Mesenchymal stem cell (in vitro differentiated cells and primary cell): ENCODE measurements at regions not wholly inside any gene's neighbourhood (a gene's known extent, or its start where the extent isn't known, plus 50 kb on each side); places are given as distances from the start of the nearest gene placed in this dataset.

Source experiments
- DNase-seq: peaks from one replicate; pipeline ENCODE4 v3.0.0-alpha.2; 2013
- H2AFZ ChIP-seq: one replicate; pipeline ENCODE4 v1.6.1; 2013; ENCODE audit warnings: low read depth, mild to moderate bottlenecking, control low read depth, inconsistent platforms, low read length, moderate library complexity
- H2AK5ac ChIP-seq: 2 replicates; pipeline ENCODE4 v1.6.1; 2013; ENCODE audit warnings: low read length, moderate library complexity, mild to moderate bottlenecking, inconsistent platforms; ENCODE audit not compliant: severe bottlenecking
- H2BK120ac ChIP-seq: one replicate; pipeline ENCODE4 v1.6.1; 2013; ENCODE audit warnings: low read depth, mild to moderate bottlenecking, inconsistent platforms, low read length, moderate library complexity
- H2BK12ac ChIP-seq, 2 experiments: one replicate each; pipeline ENCODE4 v1.6.1; 2013; ENCODE audit warnings: inconsistent platforms in 2 of 2, low read length in 2 of 2, mild to moderate bottlenecking in 2 of 2, moderate library complexity in 2 of 2, control low read depth in 1 of 2
- H2BK15ac ChIP-seq: one replicate; pipeline ENCODE4 v1.6.1; 2013; ENCODE audit warnings: mild to moderate bottlenecking, low read depth, inconsistent platforms; ENCODE audit not compliant: poor library complexity, severe bottlenecking
- H2BK5ac ChIP-seq: 2 replicates; pipeline ENCODE4 v1.6.1; 2013; ENCODE audit warnings: low read depth, mild to moderate bottlenecking, low read length, control low read depth, inconsistent platforms; ENCODE audit not compliant: poor library complexity, severe bottlenecking
- H3K14ac ChIP-seq, 2 experiments: one replicate each; pipeline ENCODE4 v1.6.1; 2013; ENCODE audit warnings: inconsistent platforms in 2 of 2, low read length in 2 of 2, control low read depth in 1 of 2, mild to moderate bottlenecking in 1 of 2, moderate library complexity in 1 of 2
- H3K18ac ChIP-seq, 2 experiments: one replicate each; pipeline ENCODE4 v1.6.1; 2013; ENCODE audit warnings: inconsistent platforms in 2 of 2, low read length in 2 of 2, control low read depth in 1 of 2, low read depth in 1 of 2, mild to moderate bottlenecking in 1 of 2
- H3K23ac ChIP-seq, 2 experiments: one replicate each; pipeline ENCODE4 v1.6.1; 2013; ENCODE audit warnings: inconsistent platforms in 2 of 2, low read length in 2 of 2, mild to moderate bottlenecking in 2 of 2, moderate library complexity in 2 of 2, control low read depth in 1 of 2
- H3K27ac ChIP-seq: 2 replicates; pipeline ENCODE4 v1.5.1; 2013; ENCODE audit warnings: mild to moderate bottlenecking, moderate library complexity, low read length, control low read depth, inconsistent platforms; ENCODE audit not compliant: poor library complexity, severe bottlenecking
- H3K27me3 ChIP-seq, 2 experiments: 2 replicates each; pipeline versions ENCODE4 v1.6.1 to v1.7.0; 2013; ENCODE audit warnings: low read length in 2 of 2, mild to moderate bottlenecking in 2 of 2, moderate library complexity in 2 of 2, control low read depth in 1 of 2, inconsistent platforms in 1 of 2; ENCODE audit not compliant: control insufficient read depth in 1 of 2, insufficient read depth in 1 of 2
- H3K36me3 ChIP-seq, 2 experiments: 2 replicates each; pipeline versions ENCODE4 v1.6.1 to v1.7.0; 2013; ENCODE audit warnings: low read length in 2 of 2, control low read depth in 1 of 2, inconsistent platforms in 1 of 2, low read depth in 1 of 2, mild to moderate bottlenecking in 1 of 2; ENCODE audit not compliant: insufficient read depth in 2 of 2, control insufficient read depth in 1 of 2
- H3K4ac ChIP-seq, 2 experiments: one replicate each; pipeline ENCODE4 v1.6.1; 2013; ENCODE audit warnings: inconsistent platforms in 2 of 2, low read length in 2 of 2, mild to moderate bottlenecking in 2 of 2, moderate library complexity in 2 of 2, control low read depth in 1 of 2, low read depth in 1 of 2
- H3K4me1 ChIP-seq: 2 replicates; pipeline ENCODE4 v1.6.1; 2013; ENCODE audit warnings: low read depth, low read length, control low read depth; ENCODE audit not compliant: control insufficient read depth, insufficient read depth
- H3K4me2 ChIP-seq: 2 replicates; pipeline ENCODE4 v1.6.1; 2013; ENCODE audit warnings: low read length, mild to moderate bottlenecking, inconsistent platforms; ENCODE audit not compliant: poor library complexity, severe bottlenecking
- H3K4me3 ChIP-seq, 2 experiments: 2 replicates each; pipeline versions ENCODE4 v1.5.1 to v1.7.0; 2013; ENCODE audit warnings: low read length in 2 of 2, mild to moderate bottlenecking in 2 of 2, control low read depth in 1 of 2, low read depth in 1 of 2; ENCODE audit not compliant: insufficient read depth in 1 of 2
- H3K79me1 ChIP-seq: replicated peaks from 2 replicates; pipeline ENCODE4 v1.6.1; 2013; ENCODE audit warnings: mild to moderate bottlenecking, control low read depth, low read length, inconsistent platforms; ENCODE audit not compliant: poor library complexity, severe bottlenecking
- H3K9ac ChIP-seq: 2 replicates; pipeline ENCODE4 v1.7.0; 2013; ENCODE audit warnings: mild to moderate bottlenecking, low read length, moderate library complexity
- H3K9me3 ChIP-seq: 2 replicates; pipeline ENCODE4 v1.7.0; 2013; ENCODE audit warnings: mild to moderate bottlenecking, low read length; ENCODE audit not compliant: control insufficient read depth
- H4K8ac ChIP-seq: one replicate; pipeline ENCODE4 v1.6.1; 2013; ENCODE audit warnings: inconsistent platforms, mild to moderate bottlenecking, low read length, moderate library complexity
- H4K91ac ChIP-seq: one replicate; pipeline ENCODE4 v1.6.1; 2013; ENCODE audit warnings: mild to moderate bottlenecking, low read length, inconsistent platforms
- WGBS: methylation state at CpG from one replicate; pipeline ENCODE4 v1.1.7; 2013; ENCODE audit warnings: mixed read lengths; 5-methylcytosine and 5-hydroxymethylcytosine counted together

- H2AFZ ChIP-seq: no peak overlapping the region
- H2BK120ac ChIP-seq: no peak overlapping the region
Measured at GRCh38 chr1:243917863-243918565, 68.0 kb upstream of the AKT3 start.

GRCh38 chr1:243917177-243917862 lies 67.3 kb upstream of the AKT3 start:
- H3K4me1 ChIP-seq: peaks cover 11% of the 10 kb centered on the region
- DNase-seq: peak; percentile 92

More at GRCh38 chr1:243917863-243918565, 68.0 kb upstream of the AKT3 start:
- H3K4me2 ChIP-seq: peak overlapping the region; percentile 90
- no peak overlapping the region for H2BK5ac ChIP-seq
- peaks cover 11% of the 10 kb centered on the region for H3K4me1 ChIP-seq
- H3K36me3 ChIP-seq: no peaks in the 10 kb centered on the region
- WGBS: 44% methylated on average over 8 of the region's 10 CpGs
- no peak overlapping the region for H3K14ac ChIP-seq
- peak overlapping the region in 1 of 2 experiments; percentile 49 for H2BK12ac ChIP-seq
- H3K27me3 ChIP-seq: peaks cover 0 to 12% of the 10 kb centered on the region in 2 experiments
- peak overlapping the region in 1 of 2 experiments; percentile 83 for H3K4me3 ChIP-seq
- peak; percentile 71 for DNase-seq
- H3K4ac ChIP-seq: peak overlapping the region in 1 of 2 experiments; percentile 51
- no peak overlapping the region for H4K91ac ChIP-seq
- H3K18ac ChIP-seq: peak overlapping the region; percentile 3 to 26
- H2BK15ac ChIP-seq: no peak overlapping the region
- no peaks in the 10 kb centered on the region for H3K79me1 ChIP-seq
- no peak overlapping the region for H3K23ac ChIP-seq
- peak overlapping the region; percentile 87 for H4K8ac ChIP-seq
- H3K9me3 ChIP-seq: no peaks in the 10 kb centered on the region
- H3K27ac ChIP-seq: peak overlapping the region; percentile 45
- no peak overlapping the region for H2AK5ac ChIP-seq
- H3K9ac ChIP-seq: peak overlapping the region; percentile 92

GRCh38 chr1:243916160-243916559 lies 66.1 kb upstream of the AKT3 start:
- no peak overlapping the region for H3K9ac ChIP-seq
- WGBS: 70% methylated on average over 4 of the region's 4 CpGs
- peak overlapping the region in 1 of 2 experiments; percentile 83 for H3K4me3 ChIP-seq
- H2AK5ac ChIP-seq: no peak overlapping the region
- H2AFZ ChIP-seq: no peak overlapping the region
- no peak overlapping the region for H3K4ac ChIP-seq
- no peak overlapping the region for H3K14ac ChIP-seq
- no peaks in the 10 kb centered on the region for H3K79me1 ChIP-seq
- no peak overlapping the region for H4K8ac ChIP-seq
- H3K4me2 ChIP-seq: no peak overlapping the region
- no peak for DNase-seq
- no peak overlapping the region for H3K27ac ChIP-seq
- no peak overlapping the region for H3K23ac ChIP-seq
- no peaks in the 10 kb centered on the region for H3K9me3 ChIP-seq
- H4K91ac ChIP-seq: no peak overlapping the region
- H3K4me1 ChIP-seq: peaks cover 11% of the 10 kb centered on the region
- no peaks in the 10 kb centered on the region for H3K36me3 ChIP-seq
- no peak overlapping the region for H2BK120ac ChIP-seq
- no peak overlapping the region for H3K18ac ChIP-seq
- H3K27me3 ChIP-seq: peaks cover 0 to 12% of the 10 kb centered on the region in 2 experiments
- H2BK5ac ChIP-seq: no peak overlapping the region
- no peak overlapping the region for H2BK12ac ChIP-seq
- no peak overlapping the region for H2BK15ac ChIP-seq

More at GRCh38 chr1:243917177-243917862, 67.3 kb upstream of the AKT3 start:
- H3K36me3 ChIP-seq: no peaks in the 10 kb centered on the region
- peak overlapping the region; percentile 92 for H3K9ac ChIP-seq
- H3K14ac ChIP-seq: peak overlapping the region in 1 of 2 experiments; percentile 57
- peak overlapping the region; percentile 93 for H2BK15ac ChIP-seq
- peak overlapping the region; percentile 77 to 89 for H3K18ac ChIP-seq
- H3K27me3 ChIP-seq: peaks cover 0 to 12% of the 10 kb centered on the region in 2 experiments
- peak overlapping the region; percentile 85 for H2BK120ac ChIP-seq
- H2BK5ac ChIP-seq: no peak overlapping the region
- peak overlapping the region; percentile 60 to 83 for H3K4me3 ChIP-seq
- peak overlapping the region in 1 of 2 experiments; percentile 9 for H2BK12ac ChIP-seq
- peak overlapping the region; percentile 5 to 90 for H3K23ac ChIP-seq
- no peaks in the 10 kb centered on the region for H3K79me1 ChIP-seq
- peak overlapping the region; percentile 16 for H2AFZ ChIP-seq
- H3K4ac ChIP-seq: peak overlapping the region; percentile 12 to 51
- H2AK5ac ChIP-seq: no peak overlapping the region
- WGBS: 1% methylated on average over 53 of the region's 58 CpGs
- peak overlapping the region; percentile 87 for H4K8ac ChIP-seq
- peak overlapping the region; percentile 38 for H3K27ac ChIP-seq
- H4K91ac ChIP-seq: peak overlapping the region; percentile 86
- H3K9me3 ChIP-seq: no peaks in the 10 kb centered on the region
- peak overlapping the region; percentile 90 for H3K4me2 ChIP-seq

- H3K9ac ChIP-seq: no peak overlapping the region
- H3K18ac ChIP-seq: no peak overlapping the region
- no peak overlapping the region for H3K4ac ChIP-seq
- no peak overlapping the region for H2BK5ac ChIP-seq
- no peak overlapping the region for H2BK12ac ChIP-seq
- no peak overlapping the region for H4K91ac ChIP-seq
- H3K79me1 ChIP-seq: no peaks in the 10 kb centered on the region
- WGBS: 91% methylated on average over 2 of the region's 2 CpGs
- peaks cover 0 to 12% of the 10 kb centered on the region in 2 experiments for H3K27me3 ChIP-seq
- H3K23ac ChIP-seq: no peak overlapping the region
- no peak overlapping the region for H2AFZ ChIP-seq
- no peak overlapping the region for H3K4me3 ChIP-seq
- no peak overlapping the region for H3K4me2 ChIP-seq
- H2AK5ac ChIP-seq: no peak overlapping the region
- peaks cover 9% of the 10 kb centered on the region for H3K4me1 ChIP-seq
- H3K27ac ChIP-seq: no peak overlapping the region
- H2BK15ac ChIP-seq: no peak overlapping the region
- no peak overlapping the region for H3K14ac ChIP-seq
- no peaks in the 10 kb centered on the region for H3K9me3 ChIP-seq
- H4K8ac ChIP-seq: no peak overlapping the region
- H3K36me3 ChIP-seq: no peaks in the 10 kb centered on the region
- no peak for DNase-seq
- H2BK120ac ChIP-seq: no peak overlapping the region
Measured at GRCh38 chr1:243912347-243912746, 62.3 kb upstream of the AKT3 start.
